ENCODE measurements at regions not wholly inside any gene's neighbourhood (a gene's known extent, or its start where the extent isn't known, plus 50 kb on each side); places are given as distances from the start of the nearest gene placed in this dataset.

DNA sequence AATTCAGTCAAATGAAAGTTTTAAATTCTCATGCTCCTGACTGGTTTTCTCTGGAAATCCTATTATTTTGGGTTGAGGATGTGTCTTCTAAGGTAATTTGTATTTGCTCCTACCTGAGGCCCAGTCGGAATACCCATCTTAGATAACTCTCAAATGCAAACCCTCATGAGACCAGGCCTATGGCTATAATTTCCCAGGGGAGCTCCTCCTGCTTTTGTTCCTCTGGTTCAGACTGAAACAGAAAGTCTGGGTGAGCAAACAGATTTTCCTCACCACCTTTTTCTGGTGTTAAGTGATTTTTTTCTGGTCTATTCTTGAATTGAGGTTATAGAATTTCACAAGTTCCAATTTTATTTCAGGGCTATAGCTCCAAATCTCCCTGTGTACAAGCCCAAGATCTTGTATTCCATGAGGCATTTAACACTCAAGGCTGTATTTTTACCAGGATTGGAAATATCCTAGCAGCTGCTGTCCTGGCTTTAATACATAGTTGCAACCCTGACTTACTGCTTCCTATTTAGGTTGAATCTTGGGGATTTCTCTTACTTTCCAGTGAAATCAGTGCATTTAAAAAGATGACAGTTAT lies 169.1 kb upstream of the PTCHD4 start:
- no peaks in the 10 kb centered on the region for H3K36me3 Mint-ChIP-seq

GRCh38 chr6:48278261-48278660 lies 167.3 kb upstream of the PTCHD4 start:
- ATAC-seq (no peak), DNase-seq (ENCODE audit: low spot score in 2 of 2) (no peak)
- H3K27ac Mint-ChIP-seq = no peak overlapping the region
- H3K9me3 Mint-ChIP-seq = peaks cover 4 to 5% of the 10 kb centered on the region in 2 donors
- H3K36me3 Mint-ChIP-seq = no peaks in the 10 kb centered on the region

More for the DNA sequence above, 169.1 kb upstream of the PTCHD4 start:
- peaks cover 4 to 6% of the 10 kb centered on the region in 2 donors for H3K9me3 Mint-ChIP-seq
- H3K27ac Mint-ChIP-seq = no peak overlapping the region
- ATAC-seq = no peak
- DNase-seq (ENCODE audit: low spot score in 2 of 2) = no peak

DNA sequence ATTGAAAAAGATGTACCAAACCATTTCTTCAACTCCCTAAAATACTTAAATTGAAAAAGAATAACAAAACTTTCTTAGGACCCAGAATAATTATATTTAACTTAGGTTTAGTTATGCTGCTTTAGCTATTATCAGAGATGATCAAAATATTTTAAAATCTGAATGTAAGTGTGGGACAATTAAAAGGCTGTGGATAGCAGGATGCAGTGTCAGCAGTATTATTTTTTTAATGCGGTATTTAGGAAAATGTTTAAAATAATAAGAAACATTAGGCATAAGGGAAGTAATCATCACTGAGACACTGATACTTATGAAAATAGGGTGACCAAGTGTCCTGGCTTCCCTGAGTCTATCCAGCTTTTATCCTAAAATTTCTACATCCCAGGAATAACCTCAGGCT lies 161.5 kb upstream of the PTCHD4 start:
- H3K9me3 Mint-ChIP-seq = peaks cover 21 to 26% of the 10 kb centered on the region in 2 donors
- no peak overlapping the region for H3K27ac Mint-ChIP-seq
- peaks cover 0 to 16% of the 10 kb centered on the region in 2 donors for H3K36me3 Mint-ChIP-seq
- DNase-seq (ENCODE audit: low spot score in 2 of 2) = no peak
- no peak for ATAC-seq

GRCh38 chr6:48255094-48255493 lies 144.1 kb upstream of the PTCHD4 start:
- no peaks in the 10 kb centered on the region for H3K36me3 Mint-ChIP-seq
- DNase-seq (ENCODE audit: low spot score in 2 of 2) (no peak), ATAC-seq (no peak)
- no peak overlapping the region for H3K27ac Mint-ChIP-seq
- H3K9me3 Mint-ChIP-seq = peaks cover 4 to 5% of the 10 kb centered on the region in 2 donors

GRCh38 chr6:48249071-48249470 lies 138.1 kb upstream of the PTCHD4 start:
- H3K27ac Mint-ChIP-seq = no peak overlapping the region

DNA sequence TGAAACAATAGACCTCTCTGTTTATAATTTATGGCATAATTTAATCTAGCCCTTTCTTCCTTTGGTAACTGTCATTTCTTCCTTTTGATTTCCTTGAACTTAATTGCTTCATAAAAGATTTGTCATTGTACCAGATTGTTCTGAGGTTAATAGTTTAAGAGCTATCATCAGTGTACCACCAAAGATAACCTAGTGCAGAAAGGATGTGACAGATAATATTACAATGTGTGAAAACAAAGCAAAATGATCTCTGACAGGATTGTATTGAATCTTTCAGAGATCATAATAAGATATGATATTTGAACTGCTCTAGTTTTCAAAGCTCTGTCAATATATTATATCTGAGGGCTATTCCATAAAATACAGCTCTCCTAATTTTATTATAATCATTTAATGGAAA lies 132.1 kb upstream of the PTCHD4 start:
- no peaks in the 10 kb centered on the region for H3K36me3 Mint-ChIP-seq

More at GRCh38 chr6:48249071-48249470, 138.1 kb upstream of the PTCHD4 start:
- no peak for DNase-seq (ENCODE audit: low spot score in 2 of 2)
- no peak for ATAC-seq
- Mint-ChIP-seq H3K9me3 (peaks cover 0 to 7% of the 10 kb centered on the region in 2 donors), H3K36me3 (no peaks in the 10 kb centered on the region)

GRCh38 chr6:48240287-48240686 lies 129.3 kb upstream of the PTCHD4 start:
- no peak overlapping the region for H3K27ac Mint-ChIP-seq
- no peak for ATAC-seq
- no peak for DNase-seq (ENCODE audit: low spot score in 2 of 2)
- H3K36me3 Mint-ChIP-seq = peaks cover 0 to 6% of the 10 kb centered on the region in 2 donors
- H3K9me3 Mint-ChIP-seq = peaks cover 13 to 16% of the 10 kb centered on the region in 2 donors

More for the DNA sequence above, 132.1 kb upstream of the PTCHD4 start:
- Mint-ChIP-seq H3K9me3 (peaks cover 0 to 3% of the 10 kb centered on the region in 2 donors), H3K27ac (no peak overlapping the region)
- no peak for DNase-seq (ENCODE audit: low spot score in 2 of 2)
- ATAC-seq = no peak

DNA sequence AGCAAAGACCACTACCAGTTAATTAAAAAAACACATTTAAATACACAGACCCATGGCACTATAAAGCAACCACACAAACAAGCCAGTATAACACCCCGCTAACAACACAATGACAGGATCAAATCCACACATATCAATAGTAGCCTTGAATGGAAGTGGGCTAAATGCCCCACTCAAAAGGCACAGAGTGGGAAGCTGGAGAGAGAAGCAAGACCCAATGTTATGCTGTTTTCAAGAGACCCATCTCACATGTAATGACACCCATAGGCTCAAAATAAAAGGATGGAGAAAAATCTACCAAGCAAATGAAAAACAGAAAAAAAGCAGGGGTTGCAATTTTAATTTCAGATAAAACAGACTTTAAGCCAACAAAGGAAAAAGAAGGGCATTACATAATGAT lies 125.4 kb upstream of the PTCHD4 start:
- H3K9me3 Mint-ChIP-seq = peaks cover 13 to 15% of the 10 kb centered on the region in 2 donors
- ATAC-seq (no peak), DNase-seq (ENCODE audit: low spot score in 2 of 2) (no peak)
- H3K27ac Mint-ChIP-seq = no peak overlapping the region
- H3K36me3 Mint-ChIP-seq = peaks cover 0 to 6% of the 10 kb centered on the region in 2 donors

DNA sequence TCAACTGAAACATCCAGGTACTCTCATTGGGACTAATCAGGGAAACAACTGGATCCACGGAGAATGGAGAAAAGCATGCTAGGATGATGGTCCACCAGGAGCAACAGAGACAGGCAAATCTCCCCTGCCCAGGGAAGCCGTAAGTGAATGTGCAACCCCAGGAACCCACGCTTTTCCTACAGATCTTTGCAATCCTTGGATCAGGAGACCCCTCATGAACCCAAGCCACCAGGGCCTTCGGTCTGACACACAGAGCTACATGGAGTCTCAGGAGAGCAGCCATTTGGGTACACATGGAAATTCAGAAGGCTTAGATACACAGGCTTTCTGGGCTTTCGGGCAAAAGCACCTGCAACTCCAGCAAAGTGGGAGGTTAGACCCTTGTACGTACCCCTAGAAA lies 122.1 kb upstream of the PTCHD4 start:
- ATAC-seq (no peak), DNase-seq (ENCODE audit: low spot score in 2 of 2) (no peak)
- H3K27ac Mint-ChIP-seq = no peak overlapping the region
- H3K9me3 Mint-ChIP-seq = peaks cover 13 to 15% of the 10 kb centered on the region in 2 donors
- peaks cover 0 to 6% of the 10 kb centered on the region in 2 donors for H3K36me3 Mint-ChIP-seq

DNA sequence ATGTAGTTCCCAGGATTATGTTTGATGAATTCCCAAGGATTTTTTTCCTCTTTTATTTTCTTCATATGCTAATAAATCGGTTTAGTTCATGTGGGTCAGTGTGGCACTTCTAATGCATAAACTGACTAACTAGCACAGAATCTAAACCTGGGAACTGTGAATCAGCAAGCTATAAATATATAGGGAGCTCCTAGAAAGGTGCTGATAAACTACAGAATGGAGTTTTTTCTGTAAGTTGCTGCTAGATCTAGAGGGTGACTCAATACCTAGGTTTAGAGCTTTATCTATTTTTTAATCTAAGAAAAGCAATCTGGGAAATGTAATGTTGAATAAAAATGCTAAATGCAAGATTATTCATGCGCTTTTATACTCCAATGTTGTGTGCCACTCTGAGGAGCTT lies 118.8 kb upstream of the PTCHD4 start:
- Mint-ChIP-seq H3K36me3 (no peaks in the 10 kb centered on the region), H3K9me3 (peaks cover 0 to 4% of the 10 kb centered on the region in 2 donors), H3K27ac (no peak overlapping the region)
- ATAC-seq = no peak
- no peak for DNase-seq (ENCODE audit: low spot score in 2 of 2)

- DNase-seq (ENCODE audit: low spot score in 2 of 2) (no peak), ATAC-seq (no peak)
- H3K9me3 Mint-ChIP-seq = peaks cover 6 to 18% of the 10 kb centered on the region in 2 donors
- no peaks in the 10 kb centered on the region for H3K36me3 Mint-ChIP-seq
- no peak overlapping the region for H3K27ac Mint-ChIP-seq
Observed at GRCh38 chr6:48222241-48222640, 111.2 kb upstream of the PTCHD4 start.

- no peak for DNase-seq (ENCODE audit: low spot score in 2 of 2)
- Mint-ChIP-seq H3K27ac (no peak overlapping the region), H3K9me3 (peaks cover 14 to 15% of the 10 kb centered on the region in 2 donors), H3K36me3 (no peaks in the 10 kb centered on the region)
- ATAC-seq = no peak
Observed at GRCh38 chr6:48213076-48213788, 102.2 kb upstream of the PTCHD4 start.

DNA sequence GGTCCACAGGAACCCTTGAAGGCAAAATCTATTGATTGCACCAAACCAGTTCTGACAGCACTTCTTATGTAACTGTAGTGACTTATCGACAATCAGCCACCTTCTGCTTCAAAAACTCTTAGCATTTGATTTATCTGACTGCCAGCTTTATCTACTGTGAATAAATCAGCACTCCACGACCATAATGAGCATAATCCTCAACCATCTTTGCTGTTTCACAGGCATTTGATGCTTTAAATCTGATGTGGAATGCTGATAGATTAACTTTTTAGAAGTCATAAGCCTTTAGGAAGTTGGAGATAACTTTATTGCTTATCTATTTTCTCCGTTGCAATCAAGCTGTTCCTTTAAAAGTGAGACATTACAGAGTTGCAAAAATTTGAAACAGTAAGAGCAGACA lies 101.5 kb upstream of the PTCHD4 start:
- DNase-seq (ENCODE audit: low spot score in 2 of 2) = no peak
- no peaks in the 10 kb centered on the region for H3K36me3 Mint-ChIP-seq
- peaks cover 12 to 15% of the 10 kb centered on the region in 2 donors for H3K9me3 Mint-ChIP-seq
- H3K27ac Mint-ChIP-seq = no peak overlapping the region
- no peak for ATAC-seq

DNA sequence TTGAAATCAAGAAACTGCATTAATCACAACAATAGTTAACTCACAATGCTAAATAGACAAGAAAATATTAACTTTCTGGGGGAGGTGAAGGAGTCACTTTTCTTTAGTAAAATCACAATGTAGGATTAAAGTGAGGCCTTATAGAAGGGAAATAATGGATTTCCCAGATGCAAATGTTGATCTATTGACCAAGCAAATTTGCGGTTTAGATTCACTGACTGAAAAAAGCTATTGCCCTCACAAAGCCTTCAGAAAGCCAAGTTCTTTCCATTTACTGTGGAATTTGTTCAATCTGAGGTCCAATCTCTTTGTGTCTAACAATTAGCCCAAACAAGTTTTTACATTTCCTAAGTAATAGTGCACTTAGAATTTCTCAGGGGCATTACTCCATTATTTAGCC lies 95.1 kb upstream of the PTCHD4 start:
- H3K27ac Mint-ChIP-seq = no peak overlapping the region
- no peak for ATAC-seq

GRCh38 chr6:48200869-48201390 lies 89.9 kb upstream of the PTCHD4 start:
- no peak for ATAC-seq
- no peak overlapping the region for H3K27ac Mint-ChIP-seq
- no peak for DNase-seq (ENCODE audit: low spot score in 2 of 2)
- peaks cover 4 to 10% of the 10 kb centered on the region in 2 donors for H3K9me3 Mint-ChIP-seq
- no peaks in the 10 kb centered on the region for H3K36me3 Mint-ChIP-seq

More for the DNA sequence above, 95.1 kb upstream of the PTCHD4 start:
- DNase-seq (ENCODE audit: low spot score in 2 of 2) = no peak
- H3K36me3 Mint-ChIP-seq = no peaks in the 10 kb centered on the region
- H3K9me3 Mint-ChIP-seq = peaks cover 7 to 15% of the 10 kb centered on the region in 2 donors

DNA sequence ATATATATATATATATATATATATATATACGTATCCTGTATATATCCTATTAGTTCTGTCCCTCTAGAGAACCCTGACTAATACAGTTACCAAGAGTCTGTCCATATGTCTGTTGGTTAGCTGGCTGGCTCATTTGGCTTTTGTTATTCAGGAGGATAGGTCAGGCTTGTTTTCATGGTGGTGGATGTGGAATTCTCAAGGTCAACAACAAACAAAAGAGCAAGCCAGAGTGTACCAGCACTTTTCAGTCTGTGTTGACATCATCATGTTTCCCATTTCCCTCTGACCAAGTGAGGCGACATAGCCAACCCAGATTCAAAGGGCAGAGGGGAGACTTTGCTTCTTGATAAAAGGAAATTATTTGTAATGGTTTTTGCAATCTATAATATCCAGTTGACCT lies 88.5 kb upstream of the PTCHD4 start:
- DNase-seq (ENCODE audit: low spot score in 2 of 2) (no peak), ATAC-seq (no peak)
- Mint-ChIP-seq H3K27ac (no peak overlapping the region), H3K36me3 (no peaks in the 10 kb centered on the region), H3K9me3 (peaks cover 4% of the 10 kb centered on the region in 2 donors)

GRCh38 chr6:48197941-48198340 lies 86.9 kb upstream of the PTCHD4 start:
- ATAC-seq (no peak), DNase-seq (ENCODE audit: low spot score in 2 of 2) (no peak)
- Mint-ChIP-seq H3K9me3 (peaks cover 4% of the 10 kb centered on the region in 2 donors), H3K36me3 (no peaks in the 10 kb centered on the region), H3K27ac (no peak overlapping the region)

Measured in activated naive CD4-positive, alpha-beta T cell treated with anti-CD3 and anti-CD28 coated beads, Interleukin-2, amount 50 U/mL, for 72 hours (primary cell).